ENCODE measurements at regions not wholly inside any gene's neighbourhood (a gene's known extent, or its start where the extent isn't known, plus 50 kb on each side); places are given as distances from the start of the nearest gene placed in this dataset.

GRCh38 chr18:67997496-67997895 lies 481.0 kb upstream of the DSEL start:
- TF ChIP-seq POLR2A (IDR thresholded peaks at IDR 0.05; ENCODE audit: extremely low read depth, insufficient read length) (no peak), CTCF (IDR thresholded peaks at IDR 0.05; ENCODE audit: low read depth, low read length) (no peak), MYC (IDR thresholded peaks at IDR 0.05; ENCODE audit: low read depth, low read length) (no peak)
